GM21576 (cell line): ENCODE measurements at regions not wholly inside any gene's neighbourhood (a gene's known extent, or its start where the extent isn't known, plus 50 kb on each side); places are given as distances from the start of the nearest gene placed in this dataset.

Experiments used
- ATAC-seq: cut with Tn5 transposase; IDR thresholded peaks from one replicate; pipeline ENCODE4 v1.9.1; 2021; ENCODE audit warnings: mild to moderate bottlenecking, moderate library complexity; ENCODE audit not compliant: unreplicated experiment

DNA sequence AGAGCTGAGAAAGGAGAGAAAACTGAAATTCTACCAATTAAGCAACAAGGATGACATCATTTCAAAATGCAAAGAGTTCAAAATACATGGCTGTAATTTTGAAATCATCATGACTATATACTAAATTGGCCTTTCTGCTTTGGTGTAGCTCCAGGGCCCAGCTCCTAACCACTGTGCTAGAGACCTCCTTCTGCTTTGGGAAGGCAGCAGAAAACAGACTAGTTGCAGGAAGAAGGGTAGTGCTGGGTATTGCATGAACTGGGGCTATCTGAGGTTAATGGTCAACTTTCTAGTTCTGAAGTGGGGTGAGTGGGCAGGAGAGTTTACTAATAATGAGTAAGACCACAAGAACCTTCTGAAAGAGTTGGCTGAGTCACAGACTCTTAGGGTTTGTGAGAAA is 66.2 kb downstream of the PTGER2 start:
- ATAC-seq = peak; percentile 88
